ENCODE measurements at regions not wholly inside any gene's neighbourhood (a gene's known extent, or its start where the extent isn't known, plus 50 kb on each side); places are given as distances from the start of the nearest gene placed in this dataset.

- DNase-seq: no peak
These were observed 84.9 kb downstream of the C11orf91 start for GRCh38 chr11:33615751-33616150.

GRCh38 chr11:33613404-33613803, 87.2 kb downstream of the C11orf91 start:
- DNase-seq: no peak

- DNase-seq: no peak
These were observed 89.7 kb downstream of the C11orf91 start for GRCh38 chr11:33610903-33611302.

GRCh38 chr11:33608386-33608785, 92.2 kb downstream of the C11orf91 start:
- DNase-seq: no peak

GRCh38 chr11:33606762-33607161, 93.9 kb downstream of the C11orf91 start:
- DNase-seq: no peak

- DNase-seq: no peak
These were observed 94.9 kb downstream of the C11orf91 start for GRCh38 chr11:33605703-33606102.

GRCh38 chr11:33598426-33599069, 102.1 kb downstream of the C11orf91 start:
- no peak for DNase-seq

- DNase-seq: no peak
These were observed 106.4 kb downstream of the C11orf91 start for GRCh38 chr11:33594188-33594587.

GRCh38 chr11:33590441-33590840, 110.2 kb downstream of the C11orf91 start:
- no peak for DNase-seq

GRCh38 chr11:33588056-33588455, 112.6 kb downstream of the C11orf91 start:
- no peak for DNase-seq

GRCh38 chr11:33585586-33586209, 114.9 kb downstream of the C11orf91 start:
- DNase-seq: no peak

- no peak for DNase-seq
These were observed 117.8 kb downstream of the C11orf91 start for GRCh38 chr11:33582636-33583325.

GRCh38 chr11:33579101-33579500, 121.5 kb downstream of the C11orf91 start:
- DNase-seq: no peak

GRCh38 chr11:33577204-33577603, 123.4 kb downstream of the C11orf91 start:
- no peak for DNase-seq

- no peak for DNase-seq
These were observed 125.3 kb downstream of the C11orf91 start for GRCh38 chr11:33575311-33575710.

GRCh38 chr11:33574331-33574730, 126.3 kb downstream of the C11orf91 start:
- DNase-seq: no peak

- DNase-seq: no peak
These were observed 131.3 kb downstream of the C11orf91 start for GRCh38 chr11:33569333-33569732.

GRCh38 chr11:33567004-33567403, 133.6 kb downstream of the C11orf91 start:
- no peak for DNase-seq

GRCh38 chr11:33564856-33565453, 135.7 kb downstream of the C11orf91 start:
- no peak for DNase-seq

- DNase-seq: no peak
These were observed 139.9 kb downstream of the C11orf91 start for GRCh38 chr11:33560729-33561128.

- DNase-seq: no peak
These were observed 141.1 kb downstream of the C11orf91 start for GRCh38 chr11:33559567-33559966.

- no peak for DNase-seq
These were observed 142.5 kb downstream of the C11orf91 start for GRCh38 chr11:33558097-33558496.

- no peak for DNase-seq
These were observed 143.4 kb downstream of the C11orf91 start for GRCh38 chr11:33557201-33557600.

GRCh38 chr11:33554219-33554618, 146.4 kb downstream of the C11orf91 start:
- no peak for DNase-seq

All from activated CD8-positive, alpha-beta memory T cell treated with anti-CD3 and anti-CD28 coated beads for 24 hours (primary cell).